GM12878 (cell line): ENCODE measurements at regions not wholly inside any gene's neighbourhood (a gene's known extent, or its start where the extent isn't known, plus 50 kb on each side); places are given as distances from the start of the nearest gene placed in this dataset.

Source experiments
- ATF7 ChIP-seq: fragments of 450-650 bp; IDR thresholded peaks from 2 replicates; pipeline ENCODE4 v1.6.1; 2016; ENCODE audit warnings: low read depth, mild to moderate bottlenecking
- BMI1 ChIP-seq: fragments of 450-650 bp; IDR thresholded peaks from 2 replicates; pipeline ENCODE4 v1.6.1; 2016; ENCODE audit warnings: mild to moderate bottlenecking, moderate library complexity, borderline replicate concordance
- CREM ChIP-seq: IDR thresholded peaks from 2 replicates; pipeline ENCODE4 v1.6.1; 2014; ENCODE audit warnings: antibody characterized with exemption, low read depth
- KLF5 ChIP-seq: fragments of 450-650 bp; IDR thresholded peaks from 2 replicates; pipeline ENCODE4 v1.6.1; 2014; ENCODE audit warnings: mild to moderate bottlenecking; ENCODE audit not compliant: partially characterized antibody
- MYC ChIP-seq: IDR thresholded peaks from 2 replicates; pipeline ENCODE4 v1.6.1; 2011; ENCODE audit warnings: mild to moderate bottlenecking, low read length, moderate library complexity, inconsistent platforms; ENCODE audit not compliant: insufficient read depth, insufficient replicate concordance, insufficient read length, severe bottlenecking
- NRF1 ChIP-seq: conservative IDR thresholded peaks from 2 replicates; pipeline ENCODE4 v1.6.1; 2011; ENCODE audit warnings: mild to moderate bottlenecking, low read depth, low read length, improper control_type of control experiment
- PKNOX1 ChIP-seq: fragments of 450-650 bp; IDR thresholded peaks from 2 replicates; pipeline ENCODE4 v1.6.1; 2016; ENCODE audit warnings: mild to moderate bottlenecking
- RBBP5 ChIP-seq: fragments of 200-600 bp; sonication (generic); conservative IDR thresholded peaks from 2 replicates; pipeline ENCODE4 v1.6.1; 2016
- USF1 ChIP-seq: IDR thresholded peaks from 2 replicates; pipeline ENCODE4 v1.6.1; 2011; ENCODE audit warnings: borderline replicate concordance, low read depth, mild to moderate bottlenecking, moderate library complexity, mixed read lengths, low read length; ENCODE audit not compliant: insufficient read depth; ENCODE audit errors: extremely low read length
- ZNF687 ChIP-seq: fragments of 450-650 bp; IDR thresholded peaks from 2 replicates; pipeline ENCODE4 v1.6.1; 2017; ENCODE audit warnings: mild to moderate bottlenecking, moderate library complexity

GRCh38 chr2:48180557-48180956 is 133.9 kb upstream of the FOXN2 start (continued):
- TF ChIP-seq USF1, result no peak
- no peak for TF ChIP-seq MYC
- no peak for TF ChIP-seq RBBP5
- no peak for TF ChIP-seq KLF5
- no peak for TF ChIP-seq CREM
- TF ChIP-seq BMI1, result no peak
- no peak for TF ChIP-seq PKNOX1
- TF ChIP-seq ZNF687, result no peak
- no peak for TF ChIP-seq NRF1
- no peak for TF ChIP-seq ATF7
